ENCODE measurements at regions not wholly inside any gene's neighbourhood (a gene's known extent, or its start where the extent isn't known, plus 50 kb on each side); places are given as distances from the start of the nearest gene placed in this dataset.
"Not testable (repeated sequence)": the region's sequence is repeated elsewhere in the genome, so short reads cannot be mapped to it uniquely, and the experiment has no call there.

DNA sequence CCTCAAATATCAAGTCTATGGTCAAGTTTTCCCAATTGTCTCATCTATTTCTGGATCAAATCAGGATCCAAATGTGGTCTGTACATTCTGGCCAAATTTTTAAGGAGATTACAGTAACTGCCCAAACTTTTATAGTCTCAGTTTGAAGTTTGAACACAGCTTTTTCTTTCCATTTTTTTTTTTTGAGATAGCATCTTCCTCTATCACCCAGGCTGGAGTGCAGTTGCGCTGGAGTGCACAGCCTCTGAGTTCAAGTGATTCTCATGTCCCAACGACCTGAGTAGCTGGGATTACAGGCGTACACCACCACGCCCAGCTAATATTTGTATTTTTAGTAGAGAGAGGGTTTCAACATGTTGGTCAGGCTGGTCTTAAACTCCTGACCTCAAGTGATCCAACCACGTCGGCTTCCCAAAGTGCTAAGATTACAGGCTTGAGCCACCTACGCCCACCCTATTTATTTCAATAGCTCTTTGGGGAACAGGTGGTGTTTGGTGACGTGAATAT is 84.9 kb upstream of the CARMIL1 start:
- Mint-ChIP-seq H3K27me3 (no peaks in the 10 kb centered on the region), H3K4me3 (no peak overlapping the region), H3K9me3 (no peaks in the 10 kb centered on the region), H3K36me3 (ENCODE audit: low read depth) (no peaks in the 10 kb centered on the region), H3K27ac (no peak overlapping the region), H3K4me1 (ENCODE audit: low read depth) (no peaks in the 10 kb centered on the region)
- intact Hi-C loops (cut with micrococcal nuclease): no loop called here

GRCh38 chr6:25196464-25196863 is 82.7 kb upstream of the CARMIL1 start:
- Mint-ChIP-seq H3K4me1 (ENCODE audit: low read depth) (no peaks in the 10 kb centered on the region), H3K9me3 (no peaks in the 10 kb centered on the region), H3K27me3 (no peaks in the 10 kb centered on the region), H3K36me3 (ENCODE audit: low read depth) (no peaks in the 10 kb centered on the region), H3K4me3 (no peak overlapping the region), H3K27ac (no peak overlapping the region)
- intact Hi-C loops (cut with micrococcal nuclease): no loop called here

DNA sequence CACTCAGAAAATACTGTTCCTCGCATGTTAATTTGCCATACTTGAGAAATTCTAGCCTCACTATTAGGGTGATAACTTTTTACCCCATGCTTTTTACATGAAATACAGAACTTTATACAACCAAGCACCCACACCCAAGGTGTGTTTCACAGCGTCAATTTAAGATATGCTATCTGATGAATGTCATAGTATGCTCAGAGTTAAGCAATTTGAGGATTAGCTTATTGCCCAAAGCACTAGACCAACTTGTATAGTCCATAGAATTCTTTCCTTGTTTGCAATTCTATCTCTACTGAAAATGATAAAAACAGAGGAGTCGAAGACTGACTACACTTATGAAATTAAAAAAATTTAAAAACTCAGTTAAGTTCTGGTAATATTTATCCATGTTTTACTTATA is 82.1 kb upstream of the CARMIL1 start:
- H3K27ac Mint-ChIP-seq: no peak overlapping the region
- no peak overlapping the region for H3K4me3 Mint-ChIP-seq
- intact Hi-C loops (cut with micrococcal nuclease): no loop called here
- H3K27me3 Mint-ChIP-seq: no peaks in the 10 kb centered on the region
- H3K36me3 Mint-ChIP-seq (ENCODE audit: low read depth): no peaks in the 10 kb centered on the region
- H3K9me3 Mint-ChIP-seq: no peaks in the 10 kb centered on the region
- no peaks in the 10 kb centered on the region for H3K4me1 Mint-ChIP-seq (ENCODE audit: low read depth)

DNA sequence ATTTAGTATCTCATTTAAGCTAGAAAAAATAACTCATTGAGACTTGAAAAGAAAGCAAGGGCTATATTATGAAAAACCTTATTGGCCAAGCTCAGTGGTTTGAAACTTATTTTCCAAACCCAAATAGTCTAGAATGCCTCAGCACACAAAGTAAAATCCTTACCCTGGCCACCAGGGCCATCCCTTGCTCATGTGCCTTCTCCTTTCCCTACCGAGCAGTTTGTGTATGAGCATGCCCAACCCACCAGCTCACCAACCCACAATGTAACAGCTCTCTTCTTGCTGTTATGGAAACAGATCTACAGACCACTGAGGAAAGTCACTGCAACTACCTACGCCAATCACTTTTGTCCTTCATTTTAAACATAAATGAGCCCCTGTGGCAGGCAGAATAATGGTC is 79.6 kb upstream of the CARMIL1 start:
- intact Hi-C loops (cut with micrococcal nuclease): no loop called here
- Mint-ChIP-seq H3K27me3 (no peaks in the 10 kb centered on the region), H3K4me1 (ENCODE audit: low read depth) (no peaks in the 10 kb centered on the region), H3K27ac (no peak overlapping the region), H3K9me3 (no peaks in the 10 kb centered on the region), H3K36me3 (ENCODE audit: low read depth) (no peaks in the 10 kb centered on the region), H3K4me3 (no peak overlapping the region)

DNA sequence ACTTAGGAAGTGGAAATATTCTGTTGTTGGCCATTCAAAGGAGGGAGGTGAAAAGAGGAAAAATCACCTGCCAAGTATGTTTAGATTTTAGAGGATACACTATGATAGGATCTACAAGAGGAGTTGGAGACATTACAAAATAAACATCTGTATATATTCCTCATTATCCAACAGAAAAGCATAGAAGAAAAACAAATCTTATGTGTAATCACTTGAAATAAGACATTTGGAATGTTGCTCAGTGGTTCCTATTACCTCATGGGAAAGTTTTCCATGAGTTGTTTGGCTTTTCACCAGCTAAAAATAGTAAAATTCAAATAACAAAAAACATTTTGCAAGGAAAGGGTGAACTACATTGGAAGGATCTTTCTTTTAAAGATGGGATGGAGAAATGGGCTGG is 76.7 kb upstream of the CARMIL1 start:
- intact Hi-C loops (cut with micrococcal nuclease): no loop called here
- H3K4me1 Mint-ChIP-seq (ENCODE audit: low read depth): no peaks in the 10 kb centered on the region
- no peak overlapping the region for H3K27ac Mint-ChIP-seq
- H3K4me3 Mint-ChIP-seq: no peak overlapping the region
- peaks cover 13% of the 10 kb centered on the region for H3K36me3 Mint-ChIP-seq (ENCODE audit: low read depth)
- H3K27me3 Mint-ChIP-seq: no peaks in the 10 kb centered on the region
- peaks cover 15% of the 10 kb centered on the region for H3K9me3 Mint-ChIP-seq

DNA sequence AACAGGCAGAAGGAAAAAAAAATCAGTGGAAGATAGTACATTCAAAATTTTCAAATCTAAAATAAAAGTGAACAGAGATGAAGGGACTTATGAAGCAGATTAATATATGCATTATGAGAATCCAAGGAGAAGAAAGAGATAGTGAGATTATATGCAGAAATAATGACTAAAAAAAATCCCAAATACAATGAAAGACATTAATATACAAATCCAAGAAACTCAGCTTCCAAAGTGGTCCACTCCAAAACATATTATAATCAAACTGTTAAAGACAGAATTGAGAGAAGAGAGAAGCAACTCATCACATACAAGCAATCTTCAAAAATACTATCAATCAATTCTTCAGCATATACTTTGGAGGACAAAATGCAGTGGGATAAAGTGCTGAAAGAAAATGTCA is 73.5 kb upstream of the CARMIL1 start:
- H3K27ac Mint-ChIP-seq: no peak overlapping the region
- peaks cover 1% of the 10 kb centered on the region for H3K27me3 Mint-ChIP-seq
- H3K9me3 Mint-ChIP-seq: peaks cover 32% of the 10 kb centered on the region
- peaks cover 13% of the 10 kb centered on the region for H3K36me3 Mint-ChIP-seq (ENCODE audit: low read depth)
- no peak overlapping the region for H3K4me3 Mint-ChIP-seq
- H3K4me1 Mint-ChIP-seq (ENCODE audit: low read depth): no peaks in the 10 kb centered on the region
- intact Hi-C loops (cut with micrococcal nuclease): no loop called here

DNA sequence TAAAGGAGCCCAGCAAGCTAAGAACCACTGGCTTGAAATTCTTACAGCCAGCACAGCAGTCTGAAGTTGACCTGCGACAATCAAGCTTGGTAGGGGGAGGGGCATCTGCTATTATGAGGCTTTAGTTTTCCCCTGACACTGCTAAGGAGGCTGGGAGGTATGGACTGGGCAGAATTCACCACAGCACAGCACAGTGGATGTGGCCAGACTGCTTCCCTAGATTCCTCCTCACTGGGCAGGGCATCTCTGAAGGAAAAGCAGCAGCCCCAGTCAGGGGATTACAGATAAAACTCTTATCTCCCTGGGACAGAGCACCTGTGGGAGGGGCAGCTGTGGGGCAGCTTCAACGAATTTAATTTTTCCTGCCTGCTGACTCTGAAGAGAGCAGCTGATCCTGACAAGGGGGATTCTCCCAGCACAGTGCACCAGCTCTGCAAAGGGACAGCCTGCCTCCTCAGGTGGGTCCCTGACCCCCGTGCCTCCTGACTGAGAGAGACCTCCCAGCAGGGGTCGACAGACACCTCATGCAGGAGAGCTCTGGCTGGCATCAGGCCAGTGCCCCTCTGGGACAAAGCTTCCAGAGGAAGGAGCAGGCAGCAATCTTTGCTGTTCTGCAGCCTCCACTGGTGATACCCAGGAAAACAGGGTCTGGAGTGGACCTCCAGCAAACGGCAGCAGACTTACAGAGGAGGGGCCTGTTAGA is 71.6 kb upstream of the CARMIL1 start:
- H3K4me1 Mint-ChIP-seq (ENCODE audit: low read depth); intact Hi-C loops (cut with micrococcal nuclease); H3K27me3 Mint-ChIP-seq; H3K4me3 Mint-ChIP-seq; H3K27ac Mint-ChIP-seq: not testable (repeated sequence)
- H3K9me3 Mint-ChIP-seq: peaks cover 32% of the 10 kb centered on the region
- peaks cover 13% of the 10 kb centered on the region for H3K36me3 Mint-ChIP-seq (ENCODE audit: low read depth)

- no peak overlapping the region for H3K27ac Mint-ChIP-seq
- H3K27me3 Mint-ChIP-seq: no peaks in the 10 kb centered on the region
- intact Hi-C loops (cut with micrococcal nuclease): no loop called here
- no peak overlapping the region for H3K4me3 Mint-ChIP-seq
- H3K9me3 Mint-ChIP-seq: no peaks in the 10 kb centered on the region
- peaks cover 7% of the 10 kb centered on the region for H3K36me3 Mint-ChIP-seq (ENCODE audit: low read depth)
- H3K4me1 Mint-ChIP-seq (ENCODE audit: low read depth): peaks cover 9% of the 10 kb centered on the region
These were observed 63.3 kb upstream of the CARMIL1 start for GRCh38 chr6:25215881-25216280.

GRCh38 chr6:25217302-25217701 is 61.9 kb upstream of the CARMIL1 start:
- Mint-ChIP-seq H3K27ac (no peak overlapping the region), H3K9me3 (no peaks in the 10 kb centered on the region), H3K4me1 (ENCODE audit: low read depth) (peaks cover 11% of the 10 kb centered on the region), H3K27me3 (no peaks in the 10 kb centered on the region), H3K36me3 (ENCODE audit: low read depth) (peaks cover 7% of the 10 kb centered on the region), H3K4me3 (no peak overlapping the region)
- intact Hi-C loops (cut with micrococcal nuclease): no loop called here

DNA sequence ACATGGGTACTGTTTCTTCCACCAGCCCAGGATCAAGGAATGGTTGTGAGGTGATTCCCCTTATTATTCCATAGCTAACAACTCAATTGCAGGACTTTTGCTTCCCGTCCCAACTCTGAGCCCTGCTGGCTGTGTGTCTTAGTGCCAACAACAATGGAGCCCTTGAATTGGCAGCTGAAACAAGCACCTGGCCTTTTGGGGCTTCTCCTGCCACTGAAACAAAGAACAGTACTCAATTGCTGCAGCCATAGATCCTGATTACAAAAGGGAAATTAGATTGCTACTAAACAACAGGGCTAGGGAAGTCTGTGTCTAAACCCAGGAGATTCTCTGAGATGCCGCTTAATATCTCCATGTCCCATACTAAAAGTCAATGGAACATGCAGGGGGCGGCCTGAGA is 61.3 kb upstream of the CARMIL1 start:
- no peak overlapping the region for H3K27ac Mint-ChIP-seq
- H3K9me3 Mint-ChIP-seq: no peaks in the 10 kb centered on the region
- no peaks in the 10 kb centered on the region for H3K27me3 Mint-ChIP-seq
- H3K4me3 Mint-ChIP-seq: no peak overlapping the region
- intact Hi-C loops (cut with micrococcal nuclease): no loop called here
- peaks cover 14% of the 10 kb centered on the region for H3K4me1 Mint-ChIP-seq (ENCODE audit: low read depth)
- peaks cover 7% of the 10 kb centered on the region for H3K36me3 Mint-ChIP-seq (ENCODE audit: low read depth)

DNA sequence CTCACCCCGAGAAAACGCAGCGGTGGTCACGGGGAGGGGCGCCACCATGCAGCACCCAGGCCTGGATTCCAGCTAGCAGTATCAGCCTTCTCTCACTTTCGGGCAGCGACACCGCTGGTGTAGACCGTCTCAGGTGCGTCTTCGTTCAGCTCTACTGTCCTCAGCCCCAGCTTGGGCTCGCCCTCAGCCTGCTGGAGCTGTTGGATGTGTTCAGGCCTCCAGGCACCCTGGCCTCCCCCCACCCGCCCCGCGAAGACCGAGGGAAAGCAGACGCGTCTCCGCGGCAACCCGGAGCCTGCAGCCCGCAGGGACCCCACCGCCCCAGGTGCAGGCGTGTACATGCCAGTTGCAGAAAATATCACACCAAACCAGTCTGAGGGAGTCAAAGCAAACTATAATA is 60.8 kb upstream of the CARMIL1 start:
- Mint-ChIP-seq H3K4me3 (no peak overlapping the region), H3K4me1 (ENCODE audit: low read depth) (peaks cover 17% of the 10 kb centered on the region), H3K36me3 (ENCODE audit: low read depth) (peaks cover 7% of the 10 kb centered on the region), H3K27ac (no peak overlapping the region), H3K9me3 (no peaks in the 10 kb centered on the region), H3K27me3 (no peaks in the 10 kb centered on the region)
- intact Hi-C loops (cut with micrococcal nuclease): no loop called here

DNA sequence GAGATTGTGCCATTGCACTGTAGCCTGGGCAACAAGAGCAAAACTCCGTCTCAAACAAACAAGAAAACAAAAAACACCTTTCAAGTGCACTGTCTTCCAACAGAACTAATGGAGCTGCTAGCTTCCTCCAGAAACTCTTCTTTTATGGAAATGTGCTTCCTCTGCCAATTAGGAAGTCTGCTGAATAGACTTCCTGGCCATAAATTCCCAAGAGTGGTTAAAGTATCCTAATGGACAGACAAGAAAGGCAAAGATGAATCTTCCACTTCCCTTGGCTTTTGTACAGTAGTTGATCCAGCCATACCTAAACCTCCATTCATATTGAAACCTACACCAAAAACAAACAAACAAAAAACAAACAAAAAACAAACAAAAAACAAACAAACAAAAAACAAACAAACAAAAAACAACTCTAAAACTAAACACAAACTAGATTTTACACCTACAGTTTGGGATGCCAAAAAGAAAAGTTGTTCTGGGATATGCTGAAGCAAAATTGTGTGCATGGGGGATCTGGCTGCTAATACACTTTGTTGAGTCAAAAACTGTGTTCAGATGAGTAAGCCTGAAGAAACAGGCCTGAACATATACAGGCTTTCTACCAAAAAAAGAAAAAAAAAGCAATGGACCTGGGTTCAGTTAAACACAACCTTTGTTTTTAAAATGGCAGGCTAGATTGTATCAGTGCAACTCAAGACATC is 59.8 kb upstream of the CARMIL1 start:
- H3K4me3 Mint-ChIP-seq: no peak overlapping the region
- intact Hi-C loops (cut with micrococcal nuclease): no loop called here
- H3K9me3 Mint-ChIP-seq: no peaks in the 10 kb centered on the region
- H3K36me3 Mint-ChIP-seq (ENCODE audit: low read depth): peaks cover 7% of the 10 kb centered on the region
- H3K27ac Mint-ChIP-seq: no peak overlapping the region
- peaks cover 5% of the 10 kb centered on the region for H3K27me3 Mint-ChIP-seq
- peaks cover 28% of the 10 kb centered on the region for H3K4me1 Mint-ChIP-seq (ENCODE audit: low read depth)

DNA sequence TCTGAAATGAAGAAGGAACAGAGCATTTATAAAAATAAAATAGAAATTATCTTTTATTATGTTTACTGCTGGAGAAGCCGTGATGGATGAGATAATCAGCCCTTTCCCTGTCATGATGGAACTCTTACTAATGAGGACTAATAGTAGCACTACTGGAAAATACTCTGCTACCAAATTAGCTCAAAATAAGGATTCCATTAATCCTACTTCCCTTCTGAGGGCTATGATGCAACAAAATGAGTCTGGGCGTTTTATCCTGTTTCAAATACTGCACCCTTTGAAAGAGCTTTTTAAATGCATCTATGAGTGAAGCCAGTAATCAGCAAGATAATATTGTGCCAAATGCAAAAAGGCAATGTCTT is 59.3 kb upstream of the CARMIL1 start:
- Mint-ChIP-seq H3K36me3 (ENCODE audit: low read depth) (peaks cover 8% of the 10 kb centered on the region), H3K4me3 (no peak overlapping the region), H3K27ac (no peak overlapping the region), H3K9me3 (no peaks in the 10 kb centered on the region), H3K4me1 (ENCODE audit: low read depth) (peaks cover 28% of the 10 kb centered on the region), H3K27me3 (peaks cover 5% of the 10 kb centered on the region)
- intact Hi-C loops (cut with micrococcal nuclease): loop anchor here (5.0 kb wide), 1 partner anchor 272 kb away; no protein-coding TSS in a partner anchor

- H3K4me3 Mint-ChIP-seq: no peak overlapping the region
- intact Hi-C loops (cut with micrococcal nuclease): loop anchor here (5.0 kb wide), 1 partner anchor 271 kb away; no protein-coding TSS in a partner anchor
- peaks cover 5% of the 10 kb centered on the region for H3K27me3 Mint-ChIP-seq
- H3K9me3 Mint-ChIP-seq: no peaks in the 10 kb centered on the region
- H3K36me3 Mint-ChIP-seq (ENCODE audit: low read depth): peaks cover 13% of the 10 kb centered on the region
- H3K4me1 Mint-ChIP-seq (ENCODE audit: low read depth): peaks cover 28% of the 10 kb centered on the region
- no peak overlapping the region for H3K27ac Mint-ChIP-seq
These were observed 58.3 kb upstream of the CARMIL1 start for GRCh38 chr6:25220857-25221256.

Data from dendritic cell treated with granulocyte-macrophage colony-stimulating factor and Interleukin-4, amounts not matched to agents 40 ng/mL and 50 ng/mL, for 4 days (primary cell).